ENCODE measurements at regions not wholly inside any gene's neighbourhood (a gene's known extent, or its start where the extent isn't known, plus 50 kb on each side); places are given as distances from the start of the nearest gene placed in this dataset.

DNA sequence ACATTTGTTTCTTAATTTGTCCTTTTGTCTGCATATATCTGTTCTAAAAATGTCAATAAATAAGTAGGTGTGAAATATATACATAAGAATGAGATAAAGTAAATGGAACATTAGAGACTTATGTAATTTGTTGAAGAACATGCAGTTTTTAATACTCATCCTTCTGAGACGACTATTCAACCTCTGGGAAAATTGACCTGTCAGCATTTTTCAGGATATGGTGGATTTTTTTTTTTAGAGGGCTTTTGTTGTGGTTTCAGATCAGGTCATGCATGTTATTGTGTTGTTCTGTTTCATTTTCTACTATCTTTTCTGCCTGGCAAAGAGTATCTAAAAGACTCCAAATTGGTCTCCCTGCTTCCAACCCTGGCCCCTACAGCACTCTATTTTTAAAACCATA is 97.3 kb downstream of the PCDH7 start:
- H3K27ac ChIP-seq, result no peak overlapping the region
- H3K36me3 ChIP-seq, result no peaks in the 10 kb centered on the region
- H3K4me3 ChIP-seq, result no peak overlapping the region
- TF ChIP-seq POLR2A (IDR thresholded peaks at IDR 0.05) (no peak), EP300 (IDR thresholded peaks at IDR 0.05) (no peak)
- TF ChIP-seq, protein P1, sequence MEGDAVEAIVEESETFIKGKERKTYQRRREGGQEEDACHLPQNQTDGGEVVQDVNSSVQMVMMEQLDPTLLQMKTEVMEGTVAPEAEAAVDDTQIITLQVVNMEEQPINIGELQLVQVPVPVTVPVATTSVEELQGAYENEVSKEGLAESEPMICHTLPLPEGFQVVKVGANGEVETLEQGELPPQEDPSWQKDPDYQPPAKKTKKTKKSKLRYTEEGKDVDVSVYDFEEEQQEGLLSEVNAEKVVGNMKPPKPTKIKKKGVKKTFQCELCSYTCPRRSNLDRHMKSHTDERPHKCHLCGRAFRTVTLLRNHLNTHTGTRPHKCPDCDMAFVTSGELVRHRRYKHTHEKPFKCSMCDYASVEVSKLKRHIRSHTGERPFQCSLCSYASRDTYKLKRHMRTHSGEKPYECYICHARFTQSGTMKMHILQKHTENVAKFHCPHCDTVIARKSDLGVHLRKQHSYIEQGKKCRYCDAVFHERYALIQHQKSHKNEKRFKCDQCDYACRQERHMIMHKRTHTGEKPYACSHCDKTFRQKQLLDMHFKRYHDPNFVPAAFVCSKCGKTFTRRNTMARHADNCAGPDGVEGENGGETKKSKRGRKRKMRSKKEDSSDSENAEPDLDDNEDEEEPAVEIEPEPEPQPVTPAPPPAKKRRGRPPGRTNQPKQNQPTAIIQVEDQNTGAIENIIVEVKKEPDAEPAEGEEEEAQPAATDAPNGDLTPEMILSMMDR (IDR thresholded peaks at IDR 0.05), result no peak
- 33 to 50% methylated on average over 1 of the region's 1 CpG for WGBS, 2 donors
- DNase-seq (ENCODE audit: low spot score in 2 of 2), result no peak
- no peaks in the 10 kb centered on the region for H3K9me3 ChIP-seq
- no peaks in the 10 kb centered on the region for H3K4me1 ChIP-seq
- no peaks in the 10 kb centered on the region for H3K27me3 ChIP-seq

DNA sequence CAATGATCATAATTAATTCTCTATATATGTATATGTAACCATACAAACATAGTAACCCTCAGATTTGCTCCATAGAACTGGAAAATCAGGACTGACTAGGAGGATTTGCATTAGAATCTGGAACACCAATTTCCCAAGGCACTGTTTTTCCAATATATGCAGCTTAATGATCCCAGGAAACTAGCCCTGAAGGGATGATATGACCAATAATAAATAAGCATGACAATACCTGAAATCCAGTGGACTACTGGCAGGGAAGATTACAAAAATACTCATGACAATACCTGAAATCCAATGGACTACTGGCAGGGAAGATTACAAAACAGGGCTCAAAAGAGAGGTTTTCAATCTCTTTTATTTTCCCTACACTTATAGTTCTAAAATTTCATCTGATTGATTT is 98.4 kb downstream of the PCDH7 start:
- TF ChIP-seq, protein P1 (IDR thresholded peaks at IDR 0.05), result no peak
- TF ChIP-seq EP300 (IDR thresholded peaks at IDR 0.05), result no peak
- TF ChIP-seq POLR2A (IDR thresholded peaks at IDR 0.05), result no peak
- no peaks in the 10 kb centered on the region for H3K27me3 ChIP-seq
- H3K36me3 ChIP-seq, result no peaks in the 10 kb centered on the region
- H3K27ac ChIP-seq, result no peak overlapping the region
- no peaks in the 10 kb centered on the region for H3K4me1 ChIP-seq
- no peaks in the 10 kb centered on the region for H3K9me3 ChIP-seq
- H3K4me3 ChIP-seq, result no peak overlapping the region
- DNase-seq (ENCODE audit: low spot score in 2 of 2), result no peak

GRCh38 chr4:30821275-30821674 is 101.1 kb downstream of the PCDH7 start:
- DNase-seq (ENCODE audit: low spot score in 2 of 2), result no peak
- H3K9me3 ChIP-seq, result no peaks in the 10 kb centered on the region
- H3K4me3 ChIP-seq, result no peak overlapping the region
- TF ChIP-seq, protein P1 (IDR thresholded peaks at IDR 0.05), result no peak
- H3K27ac ChIP-seq, result no peak overlapping the region
- no peaks in the 10 kb centered on the region for H3K36me3 ChIP-seq
- H3K4me1 ChIP-seq, result no peaks in the 10 kb centered on the region
- 81 to 87% methylated on average over 4 of the region's 4 CpGs for WGBS, 2 donors
- H3K27me3 ChIP-seq, result no peaks in the 10 kb centered on the region

- H3K4me1 ChIP-seq, result no peaks in the 10 kb centered on the region
- DNase-seq (ENCODE audit: low spot score in 2 of 2), result no peak
- no peak overlapping the region for H3K27ac ChIP-seq
- WGBS, 2 donors, result 74 to 77% methylated on average over 12 of the region's 12 CpGs
- TF ChIP-seq POLR2A (IDR thresholded peaks at IDR 0.05) (no peak), EP300 (IDR thresholded peaks at IDR 0.05) (no peak)
- TF ChIP-seq, protein P1 (IDR thresholded peaks at IDR 0.05), result no peak
- H3K36me3 ChIP-seq, result no peaks in the 10 kb centered on the region
- H3K9me3 ChIP-seq, result no peaks in the 10 kb centered on the region
- H3K27me3 ChIP-seq, result no peaks in the 10 kb centered on the region
- H3K4me3 ChIP-seq, result no peak overlapping the region
Measured at GRCh38 chr4:30821859-30822612, 101.9 kb downstream of the PCDH7 start.

DNA sequence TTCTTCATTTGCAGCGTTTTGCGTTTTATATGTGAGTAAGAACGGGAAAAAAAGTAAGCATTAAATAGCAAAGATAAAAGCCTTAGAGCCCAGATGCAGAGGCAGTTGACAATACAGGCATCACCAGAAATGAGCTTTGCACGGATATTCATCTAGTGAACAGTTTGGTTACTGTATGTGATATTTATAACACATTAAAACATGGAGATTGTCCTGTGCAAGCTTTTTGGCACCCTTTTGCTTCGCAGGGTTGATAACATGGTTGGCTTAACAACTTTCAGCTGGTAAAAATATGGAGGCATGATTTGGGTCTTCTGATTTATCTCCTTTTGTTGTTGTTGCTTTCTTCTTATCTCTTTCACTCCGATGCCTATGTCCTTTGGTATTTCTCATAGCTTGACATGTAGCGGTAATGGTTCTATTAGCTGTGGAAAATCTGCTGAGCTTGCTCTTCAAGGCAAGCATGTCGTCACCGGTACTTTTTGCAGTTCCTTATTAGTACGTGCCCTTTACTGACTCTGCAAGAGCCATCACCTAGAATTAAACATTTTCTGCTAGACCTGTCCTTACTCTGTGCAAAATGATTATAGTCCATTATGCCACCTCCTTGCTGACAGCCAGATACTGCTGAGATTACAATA is 102.9 kb downstream of the PCDH7 start:
- Histone ChIP-seq H3K9me3 (no peaks in the 10 kb centered on the region), H3K27ac (no peak overlapping the region), H3K4me1 (no peaks in the 10 kb centered on the region), H3K27me3 (no peaks in the 10 kb centered on the region), H3K36me3 (no peaks in the 10 kb centered on the region), H3K4me3 (no peak overlapping the region)
- no peak for DNase-seq (ENCODE audit: low spot score in 2 of 2)
- TF ChIP-seq POLR2A (IDR thresholded peaks at IDR 0.05), result no peak
- WGBS, 2 donors, result 94% methylated on average over 10 of the region's 10 CpGs
